Activated naive CD4-positive, alpha-beta T cell treated with anti-CD3 and anti-CD28 coated beads, Interleukin-2, amount 50 U/mL, for 72 hours (primary cell): ENCODE measurements at regions not wholly inside any gene's neighbourhood (a gene's known extent, or its start where the extent isn't known, plus 50 kb on each side); places are given as distances from the start of the nearest gene placed in this dataset.
"Not testable (repeated sequence)": the region's sequence is repeated elsewhere in the genome, so short reads cannot be mapped to it uniquely, and the experiment has no call there.

ENCODE experiments used
- ATAC-seq, 2 donors: fragments of 150-1000 bp; cut with Tn5 transposase; 2 replicates each; pipeline ENCODE4 v1.10.0; 2021; ENCODE audit warnings: mild to moderate bottlenecking in 2 of 2, moderate library complexity in 2 of 2
- DNase-seq, 2 donors: peaks; one replicate each; pipeline ENCODE4 v3.0.0; 2021 to 2022; ENCODE audit warnings: low spot score in 2 of 2
- H3K27ac Mint-ChIP-seq, 2 donors: one replicate each; pipeline ENCODE4 v1.8.0; 2022; ENCODE audit warnings: mild to moderate bottlenecking in 2 of 2, mixed read lengths in 2 of 2
- H3K36me3 Mint-ChIP-seq, 2 donors: one replicate each; pipeline ENCODE4 v1.8.0; 2022; ENCODE audit warnings: mixed read lengths in 2 of 2
- H3K9me3 Mint-ChIP-seq, 2 donors: one replicate each; pipeline ENCODE4 v1.8.0; 2022; ENCODE audit warnings: mixed read lengths in 2 of 2

DNA sequence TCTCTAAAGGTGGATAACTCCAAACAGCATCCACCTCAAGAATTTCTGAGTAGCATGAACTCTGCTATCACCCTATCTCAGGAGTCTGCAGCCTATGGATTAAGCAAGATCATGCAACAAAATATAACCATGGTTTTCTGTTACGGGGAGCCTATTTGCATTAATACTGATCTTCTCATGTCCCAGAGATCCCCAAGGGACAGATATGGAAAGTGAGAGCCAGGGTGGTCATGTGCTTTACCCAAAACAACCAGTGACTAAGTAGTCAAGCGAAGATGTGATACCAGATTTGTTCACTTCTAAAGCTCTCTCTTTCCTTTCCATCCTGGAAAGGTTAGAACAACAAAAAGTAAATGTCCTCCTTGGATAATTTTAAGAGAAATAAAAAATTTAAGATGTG, 125.1 kb downstream of the PRRX1 start:
- no peak for ATAC-seq
- Mint-ChIP-seq H3K27ac (no peak overlapping the region), H3K9me3 (peaks cover 0 to 4% of the 10 kb centered on the region in 2 donors), H3K36me3 (no peaks in the 10 kb centered on the region)
- DNase-seq = no peak

DNA sequence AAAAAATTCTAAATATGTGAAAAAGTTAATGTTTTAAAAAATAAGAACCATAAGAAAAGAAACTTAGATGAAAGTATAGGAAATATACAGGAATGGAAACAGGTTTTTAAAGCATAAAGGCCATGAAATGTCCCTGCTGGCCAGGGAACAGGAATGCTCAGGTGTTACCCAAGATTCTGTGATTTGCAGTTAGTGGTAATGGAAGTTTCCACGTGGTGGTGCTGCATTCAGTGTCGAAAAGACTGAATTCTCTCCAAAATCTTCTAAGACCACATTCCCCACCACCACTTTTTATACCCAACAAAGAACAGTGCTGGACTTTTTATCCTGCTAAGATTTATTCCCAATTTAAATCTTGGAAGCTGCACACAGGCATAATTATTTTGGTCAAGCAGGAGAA, 126.2 kb downstream of the PRRX1 start:
- Mint-ChIP-seq H3K36me3 (no peaks in the 10 kb centered on the region), H3K9me3 (peaks cover 0 to 4% of the 10 kb centered on the region in 2 donors), H3K27ac (no peak overlapping the region)
- ATAC-seq (no peak), DNase-seq (no peak)

DNA sequence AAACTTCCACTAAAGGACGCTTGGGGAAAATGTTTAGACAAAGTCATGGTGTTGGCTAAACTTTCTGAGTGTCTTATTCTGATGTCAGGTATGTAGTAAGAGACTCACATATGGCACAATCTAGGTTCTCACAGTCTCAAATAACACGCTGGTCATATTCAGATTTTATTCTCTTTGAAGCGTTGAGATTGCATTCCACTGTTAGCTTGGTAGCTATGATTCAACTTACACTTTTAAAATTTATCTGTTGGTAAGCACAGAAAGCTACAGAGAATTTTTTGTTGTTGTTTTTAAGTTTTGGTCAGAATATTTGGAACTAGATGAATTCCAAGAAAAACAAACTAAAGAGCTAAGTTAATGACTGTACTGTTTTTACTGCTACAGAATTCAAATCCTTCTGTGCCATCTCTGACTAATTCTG, 126.7 kb downstream of the PRRX1 start:
- DNase-seq (no peak), ATAC-seq (no peak)
- peaks cover 0 to 4% of the 10 kb centered on the region in 2 donors for H3K9me3 Mint-ChIP-seq
- H3K27ac Mint-ChIP-seq = no peak overlapping the region
- H3K36me3 Mint-ChIP-seq = no peaks in the 10 kb centered on the region

DNA sequence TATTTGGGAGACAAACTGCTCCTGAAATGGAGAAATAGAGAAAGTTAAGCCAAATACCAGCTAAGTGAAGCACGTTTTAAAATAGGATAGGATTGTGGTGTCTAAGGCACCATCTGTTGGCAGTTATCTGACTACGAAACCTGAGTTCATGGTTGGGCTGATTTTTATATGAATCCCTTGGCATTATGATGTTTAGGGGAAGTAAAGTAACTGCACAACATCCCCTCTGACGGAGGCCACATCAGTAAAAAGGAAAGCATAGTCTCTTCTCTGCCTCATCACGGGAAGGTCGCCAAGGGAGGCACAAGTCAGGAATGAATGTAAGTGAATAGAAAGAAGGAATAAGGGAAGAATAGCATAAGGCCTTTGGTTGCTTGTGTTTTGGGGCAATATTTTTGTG, 128.0 kb downstream of the PRRX1 start:
- DNase-seq (no peak), ATAC-seq (no peak)
- Mint-ChIP-seq H3K36me3 (no peaks in the 10 kb centered on the region), H3K9me3 (no peaks in the 10 kb centered on the region), H3K27ac (no peak overlapping the region)

DNA sequence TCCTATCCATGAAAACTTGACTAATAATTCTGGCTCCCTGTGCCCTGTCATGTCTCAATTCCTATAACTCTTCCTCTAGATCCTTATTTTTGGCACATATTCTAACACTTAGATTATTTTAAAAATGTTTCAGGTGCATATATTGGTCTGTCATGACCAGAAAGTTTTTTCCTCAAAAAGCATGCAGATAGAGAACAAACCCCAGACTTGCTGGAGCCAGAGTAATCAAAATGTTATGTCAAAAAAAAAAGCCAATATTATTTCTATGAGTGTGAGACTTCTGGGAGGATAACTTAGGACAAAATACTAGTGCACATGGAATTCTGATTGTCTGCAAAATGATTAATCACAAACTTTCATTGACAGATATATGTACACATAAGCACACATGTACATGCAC, 135.1 kb upstream of the MROH9 start:
- Mint-ChIP-seq H3K27ac (no peak overlapping the region), H3K9me3 (no peaks in the 10 kb centered on the region), H3K36me3 (no peaks in the 10 kb centered on the region)
- no peak for ATAC-seq
- no peak for DNase-seq

DNA sequence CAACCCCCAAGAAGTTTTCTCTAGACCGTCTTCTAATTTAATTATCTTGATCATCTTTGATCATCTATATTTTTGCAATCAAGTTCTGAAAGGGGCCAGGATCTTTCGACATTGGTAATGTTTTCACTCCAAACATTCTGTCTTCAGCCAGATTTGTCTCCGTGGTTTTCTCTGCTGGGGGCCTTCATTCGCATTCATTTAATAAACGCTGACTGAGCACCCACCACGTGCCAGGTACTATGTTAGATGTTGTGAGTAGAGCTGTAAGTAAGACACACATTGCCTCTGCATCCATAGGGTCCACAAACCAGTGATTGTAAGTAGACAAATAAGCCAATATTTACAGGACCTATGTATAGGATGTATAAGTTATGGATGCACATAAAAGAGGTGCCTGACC, 134.5 kb upstream of the MROH9 start:
- ATAC-seq = no peak
- H3K27ac Mint-ChIP-seq = no peak overlapping the region
- no peaks in the 10 kb centered on the region for H3K36me3 Mint-ChIP-seq
- H3K9me3 Mint-ChIP-seq = no peaks in the 10 kb centered on the region
- no peak for DNase-seq

DNA sequence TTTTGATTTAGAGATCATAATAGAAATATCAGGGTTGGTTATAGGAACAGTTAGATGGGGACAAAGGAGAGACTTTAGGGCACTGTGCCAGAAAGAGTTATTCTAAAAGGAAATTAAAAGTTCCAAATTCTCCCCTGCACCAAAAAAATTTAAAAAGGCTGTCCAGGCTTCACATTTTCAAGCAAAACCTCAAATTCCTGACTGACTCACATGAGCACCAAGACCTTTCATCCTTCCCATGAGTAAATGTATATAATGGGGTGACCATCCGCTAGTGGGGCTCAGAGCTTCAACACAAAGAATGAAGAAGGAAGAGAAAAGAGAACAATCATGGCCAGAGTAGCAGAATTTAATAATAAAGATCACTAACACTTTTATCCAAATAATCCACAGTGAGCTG, 131.6 kb upstream of the MROH9 start:
- no peak for ATAC-seq
- no peak overlapping the region for H3K27ac Mint-ChIP-seq

DNA sequence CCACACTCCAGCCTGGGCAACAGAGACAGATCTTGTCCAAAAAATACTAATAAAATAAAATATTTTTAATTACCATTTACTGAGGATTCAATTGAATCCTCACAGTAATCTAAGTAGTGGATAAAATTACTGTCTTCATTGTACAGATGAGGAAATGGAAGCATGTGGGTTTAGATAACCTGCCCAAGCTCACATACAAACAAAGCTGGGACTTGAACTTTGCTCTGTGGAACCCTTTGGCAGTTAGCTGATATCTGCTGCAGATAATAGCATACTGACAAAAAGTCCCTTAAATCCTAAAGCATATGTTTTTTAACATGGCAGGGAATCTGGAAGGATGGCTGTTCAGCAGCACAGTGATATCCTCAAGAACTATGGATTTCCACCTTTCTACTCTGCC, 130.9 kb upstream of the MROH9 start:
- Mint-ChIP-seq H3K27ac (no peak overlapping the region), H3K36me3 (no peaks in the 10 kb centered on the region), H3K9me3 (no peaks in the 10 kb centered on the region)
- ATAC-seq (no peak), DNase-seq (no peak)

More for the DNA sequence above, 131.6 kb upstream of the MROH9 start:
- no peaks in the 10 kb centered on the region for H3K9me3 Mint-ChIP-seq
- H3K36me3 Mint-ChIP-seq = no peaks in the 10 kb centered on the region
- DNase-seq = no peak

DNA sequence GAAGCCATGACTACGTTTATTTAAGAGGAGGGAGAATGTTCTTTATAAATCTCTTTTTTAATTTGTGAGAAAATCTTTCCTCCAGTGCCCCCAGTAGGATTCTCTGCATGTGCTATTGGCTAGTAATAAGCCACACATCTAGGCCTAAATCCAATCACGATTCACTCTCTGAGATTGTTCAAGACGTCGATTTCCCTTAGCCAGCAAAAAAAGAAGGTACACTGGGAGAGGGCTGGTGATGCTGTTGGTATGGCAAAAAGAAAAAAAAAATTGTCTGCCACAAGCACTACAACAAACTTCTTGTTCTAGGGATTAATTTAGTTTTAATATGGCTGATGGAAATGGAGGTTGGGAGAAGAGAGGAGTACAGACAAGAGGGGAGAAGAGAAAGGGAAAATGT, 130.5 kb upstream of the MROH9 start:
- no peak for DNase-seq
- H3K9me3 Mint-ChIP-seq = no peaks in the 10 kb centered on the region
- H3K36me3 Mint-ChIP-seq = no peaks in the 10 kb centered on the region
- ATAC-seq = no peak
- H3K27ac Mint-ChIP-seq = no peak overlapping the region

DNA sequence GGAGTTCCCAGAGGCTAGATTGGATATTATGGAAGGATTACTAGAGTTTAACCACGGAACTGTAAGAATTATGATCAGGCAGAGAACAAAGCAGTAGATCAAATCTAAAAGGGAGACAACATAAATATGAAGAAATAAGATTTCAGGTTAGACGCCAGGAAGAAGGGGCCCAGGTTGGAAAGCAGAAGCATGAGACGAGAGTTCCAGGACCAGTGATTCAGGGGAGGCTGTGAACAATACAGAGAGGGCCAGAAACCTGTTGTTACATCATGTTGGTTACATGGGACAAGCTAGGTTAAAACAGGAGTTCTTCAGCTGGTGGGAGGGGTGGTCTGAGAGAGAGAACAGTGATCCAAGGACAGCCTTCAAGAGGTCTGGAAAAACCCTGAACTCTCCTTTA, 128.4 kb upstream of the MROH9 start:
- no peaks in the 10 kb centered on the region for H3K36me3 Mint-ChIP-seq
- ATAC-seq (no peak), DNase-seq (no peak)
- H3K27ac Mint-ChIP-seq = no peak overlapping the region
- H3K9me3 Mint-ChIP-seq = no peaks in the 10 kb centered on the region

DNA sequence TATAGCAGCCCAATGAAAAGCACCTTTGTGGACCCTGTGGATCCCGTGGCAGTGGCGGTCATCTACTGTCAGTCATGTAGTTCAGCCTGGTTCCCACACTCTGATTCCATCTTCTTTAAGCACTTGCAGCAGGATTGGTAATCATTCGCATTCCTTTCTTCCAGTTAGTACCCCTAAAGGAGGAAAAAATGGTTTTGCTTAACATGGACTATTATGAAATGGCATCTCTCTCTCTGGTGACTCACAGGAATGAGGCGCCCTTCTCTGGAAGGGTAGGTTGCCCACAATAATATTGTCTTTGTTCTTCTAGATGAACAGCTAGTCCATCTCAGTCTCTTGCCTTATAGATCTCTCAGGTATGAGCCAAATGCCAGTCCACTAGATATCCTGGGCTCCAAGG, 127.9 kb upstream of the MROH9 start:
- DNase-seq (no peak), ATAC-seq (no peak)
- Mint-ChIP-seq H3K9me3 (no peaks in the 10 kb centered on the region), H3K36me3 (no peaks in the 10 kb centered on the region), H3K27ac (no peak overlapping the region)

DNA sequence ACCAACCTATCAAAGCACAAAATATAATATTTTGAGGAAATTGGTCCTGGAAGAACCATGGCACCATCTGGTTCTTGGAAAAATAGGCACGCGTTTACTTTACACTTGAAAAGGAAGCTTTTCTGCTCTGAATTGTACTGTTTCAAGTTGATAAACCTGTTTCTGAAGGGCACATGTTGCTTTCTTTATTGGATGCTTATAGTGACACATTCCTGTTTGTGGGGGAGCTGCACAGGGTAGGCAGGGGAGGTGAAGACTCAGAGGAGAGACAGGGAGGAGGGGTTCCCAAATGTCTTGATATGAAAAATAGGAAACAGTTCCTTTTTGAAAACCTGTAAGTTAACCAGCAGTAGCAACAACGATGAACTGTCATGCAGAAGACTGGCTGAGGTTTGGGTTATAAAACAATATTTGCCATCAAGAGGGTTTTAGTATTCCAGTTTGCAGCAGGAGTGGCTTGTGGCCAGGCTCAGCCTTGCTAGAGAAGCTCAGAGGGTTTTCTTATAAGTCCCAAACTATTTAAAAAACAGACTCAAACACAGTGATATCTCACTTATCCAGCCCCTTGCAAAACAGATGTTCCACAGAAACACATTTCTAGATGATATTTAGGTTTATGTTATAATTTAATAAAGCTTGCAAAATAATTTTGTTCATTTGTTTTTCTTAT, 127.0 kb upstream of the MROH9 start:
- H3K27ac Mint-ChIP-seq = no peak overlapping the region
- H3K9me3 Mint-ChIP-seq = peaks cover 5 to 6% of the 10 kb centered on the region in 2 donors
- no peak for ATAC-seq
- DNase-seq = no peak
- H3K36me3 Mint-ChIP-seq = peaks cover 0 to 2% of the 10 kb centered on the region in 2 donors

DNA sequence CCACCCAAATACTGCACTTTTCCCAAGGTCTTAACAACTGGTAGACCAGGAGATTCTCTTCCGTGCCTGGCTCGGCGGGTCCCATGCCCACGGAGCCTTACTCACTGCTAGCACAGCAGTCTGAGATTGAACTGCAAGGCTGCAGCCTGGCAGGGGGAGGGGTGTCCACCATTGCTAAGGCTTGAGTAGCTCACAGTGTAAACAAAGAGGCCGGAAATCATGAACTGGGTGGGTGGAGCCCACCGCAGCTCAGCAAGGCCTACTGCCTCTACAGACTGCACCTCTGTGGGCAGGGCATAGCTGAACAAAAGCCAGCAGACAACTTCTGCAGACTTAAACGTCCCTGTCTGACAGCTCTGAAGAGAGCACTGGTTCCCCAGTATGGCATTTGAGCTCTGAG, 124.3 kb upstream of the MROH9 start:
- ATAC-seq, H3K27ac Mint-ChIP-seq, H3K36me3 Mint-ChIP-seq, DNase-seq: not testable (repeated sequence)
- H3K9me3 Mint-ChIP-seq = peaks cover 10 to 11% of the 10 kb centered on the region in 2 donors

DNA sequence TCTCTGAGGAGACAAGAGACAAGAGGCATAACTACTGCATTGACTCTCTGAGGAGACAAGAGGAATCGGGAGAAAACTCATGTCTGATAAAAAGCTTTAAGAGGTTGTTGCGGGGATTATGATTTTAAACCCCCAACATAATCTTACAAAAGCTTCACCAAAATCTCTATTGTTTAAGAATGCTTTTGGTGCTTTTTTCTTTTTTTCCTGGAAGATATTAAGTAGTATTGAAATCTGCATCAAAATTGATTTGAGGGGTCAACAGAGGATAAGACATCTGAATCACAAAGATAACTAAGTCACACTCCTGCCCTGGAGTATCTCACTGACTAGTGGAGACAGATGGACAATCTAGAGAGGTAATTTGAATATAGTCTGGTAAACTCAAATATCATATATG, 115.6 kb upstream of the MROH9 start:
- Mint-ChIP-seq H3K27ac (no peak overlapping the region), H3K36me3 (no peaks in the 10 kb centered on the region), H3K9me3 (peaks cover 0 to 9% of the 10 kb centered on the region in 2 donors)
- no peak for DNase-seq
- ATAC-seq = no peak

DNA sequence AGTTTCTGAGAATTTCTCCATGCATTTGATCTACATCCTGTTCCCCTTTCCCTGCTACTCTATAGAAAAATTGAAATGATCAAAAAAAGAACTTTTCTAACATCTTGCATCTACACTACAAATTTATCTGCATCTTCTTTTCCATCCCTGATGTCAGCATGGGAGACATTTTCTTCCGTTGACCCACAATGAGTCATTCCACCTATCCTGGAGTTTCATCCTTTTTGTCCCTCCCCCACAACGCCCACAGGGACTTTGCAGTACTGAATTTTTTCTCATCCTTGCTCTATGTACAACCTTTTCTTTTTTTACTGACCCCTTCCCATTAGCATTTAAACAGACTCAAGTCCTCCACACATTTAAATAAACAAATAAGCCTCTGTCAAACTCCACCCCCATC, 112.2 kb upstream of the MROH9 start:
- peaks cover 4 to 9% of the 10 kb centered on the region in 2 donors for H3K9me3 Mint-ChIP-seq

DNA sequence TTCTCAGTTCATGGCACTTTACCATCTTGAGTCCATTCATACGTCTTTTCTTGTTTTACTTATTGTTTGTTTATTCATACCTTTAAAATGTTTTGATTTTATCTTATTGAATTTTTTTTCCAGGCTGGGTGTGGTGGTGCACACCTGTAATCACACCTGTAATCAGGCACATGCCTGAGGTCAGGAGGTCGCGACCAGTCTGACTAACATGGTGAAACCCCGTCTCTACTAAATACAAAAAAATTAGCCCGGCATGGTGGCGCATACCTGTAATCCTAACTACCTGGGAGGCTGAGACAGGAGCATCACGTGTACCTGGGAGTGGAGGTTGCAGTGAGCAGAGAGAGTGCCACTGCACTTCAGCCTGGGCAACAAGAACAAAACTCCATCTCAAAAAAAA, 104.1 kb upstream of the MROH9 start:
- DNase-seq = no peak
- H3K27ac Mint-ChIP-seq = no peak overlapping the region
- no peak for ATAC-seq
- H3K36me3 Mint-ChIP-seq = no peaks in the 10 kb centered on the region
- peaks cover 3 to 7% of the 10 kb centered on the region in 2 donors for H3K9me3 Mint-ChIP-seq

More for the DNA sequence above, 112.2 kb upstream of the MROH9 start:
- DNase-seq (no peak), ATAC-seq (no peak)
- Mint-ChIP-seq H3K27ac (no peak overlapping the region), H3K36me3 (no peaks in the 10 kb centered on the region)

DNA sequence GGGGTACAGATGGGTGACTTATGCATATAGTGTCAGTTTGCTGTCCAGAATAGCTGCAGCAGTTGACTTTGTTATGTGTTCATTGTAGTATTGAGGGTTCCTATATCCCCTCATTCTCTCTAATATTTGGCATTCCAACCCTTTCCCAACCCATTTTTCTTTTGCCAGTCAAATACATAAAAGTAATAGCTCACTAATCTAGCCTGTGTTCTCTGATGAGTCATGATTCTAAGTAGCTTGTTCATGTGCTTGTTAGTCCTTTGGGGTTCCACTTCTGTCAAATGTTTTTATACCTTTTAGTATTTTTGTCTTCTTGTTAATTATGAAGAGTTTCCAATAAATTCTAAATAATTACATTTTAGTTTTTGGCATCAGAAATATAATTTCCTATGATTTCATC, 99.2 kb upstream of the MROH9 start:
- no peak for ATAC-seq
- peaks cover 0 to 4% of the 10 kb centered on the region in 2 donors for H3K36me3 Mint-ChIP-seq
- H3K9me3 Mint-ChIP-seq = peaks cover 7 to 10% of the 10 kb centered on the region in 2 donors
- H3K27ac Mint-ChIP-seq = no peak overlapping the region
- DNase-seq = no peak

DNA sequence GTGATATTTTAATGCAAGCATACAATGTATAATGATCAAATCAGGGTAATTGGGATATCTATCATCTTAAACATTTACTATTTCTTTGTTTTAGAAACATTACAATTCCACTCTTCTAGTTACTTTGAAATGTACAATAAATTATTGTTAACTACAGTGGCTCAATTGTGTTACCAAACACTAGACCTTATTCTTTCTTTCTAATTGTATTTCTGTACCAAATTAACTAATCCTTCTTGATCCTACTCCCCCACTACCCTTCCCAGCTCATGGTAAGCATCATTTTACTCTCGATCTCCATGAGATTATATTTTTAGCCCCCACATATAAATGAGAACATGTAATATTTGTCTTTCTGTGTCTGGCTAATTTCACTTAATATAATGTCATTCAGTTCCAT, 95.0 kb upstream of the MROH9 start:
- no peak overlapping the region for H3K27ac Mint-ChIP-seq
- H3K9me3 Mint-ChIP-seq = peaks cover 3 to 4% of the 10 kb centered on the region in 2 donors
- H3K36me3 Mint-ChIP-seq = peaks cover 0 to 4% of the 10 kb centered on the region in 2 donors
- DNase-seq = no peak
- no peak for ATAC-seq

DNA sequence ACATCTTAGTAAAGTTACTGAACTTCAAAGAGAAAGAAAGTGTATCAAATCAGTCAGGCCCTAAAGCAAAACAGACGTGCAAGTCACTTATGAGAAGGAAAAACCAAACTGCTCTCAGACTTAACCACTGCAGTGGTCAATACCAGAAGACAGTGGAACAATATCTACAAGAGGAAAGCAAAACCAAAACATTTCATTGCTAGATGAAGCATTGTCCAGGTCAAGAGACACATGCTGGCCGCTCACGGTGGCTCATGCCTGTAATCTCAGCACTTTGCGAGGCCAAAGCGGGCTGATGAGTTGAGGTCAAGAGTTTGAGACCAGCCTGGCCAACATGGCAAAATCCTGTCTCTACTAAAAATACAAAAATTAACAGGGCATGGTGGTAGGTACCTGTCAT, 82.0 kb upstream of the MROH9 start:
- H3K9me3 Mint-ChIP-seq = peaks cover 0 to 4% of the 10 kb centered on the region in 2 donors
- ATAC-seq (no peak), DNase-seq (no peak)
- no peaks in the 10 kb centered on the region for H3K36me3 Mint-ChIP-seq
- H3K27ac Mint-ChIP-seq = no peak overlapping the region
